A673 (cell line): ENCODE measurements at regions not wholly inside any gene's neighbourhood (a gene's known extent, or its start where the extent isn't known, plus 50 kb on each side); places are given as distances from the start of the nearest gene placed in this dataset.
A peak's percentile ranks its signal among the peaks of the same experiment; 100 is the strongest.

Experiments
- BruUV-seq: library from RNA; stranded (reverse); fragments of 400-500 nt; replicated peaks from 2 replicates; lab custom pipeline; 2021; lab: Mats Ljungman, UMichigan
- CTCF ChIA-PET: fragments of 300-600 bp; sonication (Branson Sonifier 250); formaldehyde crosslinking; loops from one replicate; lab custom pipeline; 2022; ENCODE audit warnings: antibody characterized with exemption; lab: Charles Lee
- POLR2A ChIA-PET: fragments of 300-600 bp; sonication (Branson Sonifier 250); formaldehyde crosslinking; loops from one replicate; lab custom pipeline; 2022; ENCODE audit warnings: antibody characterized with exemption; ENCODE audit not compliant: low non-redundant PET; lab: Charles Lee
- DNase-seq: peaks from one replicate; pipeline ENCODE4 v3.0.0-alpha.2; 2015; ENCODE audit warnings: low spot score
- H3K27ac ChIP-seq: fragments of 200-600 bp; sonication (generic); 2 replicates; pipeline ENCODE4 v1.5.1; 2016; ENCODE audit warnings: mixed run types, low read depth, mild to moderate bottlenecking, mixed read lengths, antibody characterized with exemption, low read length; ENCODE audit not compliant: poor library complexity, severe bottlenecking
- H3K27me3 ChIP-seq: fragments of 200-600 bp; sonication (generic); replicated peaks from 2 replicates; pipeline ENCODE4 v1.6.1; 2017; ENCODE audit warnings: mixed run types, low read depth, mild to moderate bottlenecking, mixed read lengths, antibody characterized with exemption, low read length; ENCODE audit not compliant: insufficient read depth, poor library complexity
- H3K36me3 ChIP-seq: fragments of 200-600 bp; sonication (generic); 2 replicates; pipeline ENCODE4 v1.6.1; 2016; ENCODE audit warnings: mixed run types, mild to moderate bottlenecking, mixed read lengths, antibody characterized with exemption, low read length; ENCODE audit not compliant: insufficient read depth, poor library complexity, severe bottlenecking
- H3K4me1 ChIP-seq: fragments of 200-600 bp; sonication (generic); 2 replicates; pipeline ENCODE4 v1.6.1; 2017; ENCODE audit warnings: mixed run types, mild to moderate bottlenecking, mixed read lengths, antibody characterized with exemption, low read length; ENCODE audit not compliant: insufficient read depth, poor library complexity, severe bottlenecking
- H3K4me3 ChIP-seq: fragments of 200-600 bp; sonication (generic); 2 replicates; pipeline ENCODE4 v1.5.1; 2016; ENCODE audit warnings: low read depth, mixed run types, mild to moderate bottlenecking, mixed read lengths, low read length; ENCODE audit not compliant: poor library complexity, severe bottlenecking
- H3K9me3 ChIP-seq: fragments of 200-600 bp; sonication (generic); 2 replicates; pipeline ENCODE4 v1.6.1; 2016; ENCODE audit warnings: mixed run types, low read depth, mild to moderate bottlenecking, mixed read lengths, antibody characterized with exemption, low read length; ENCODE audit not compliant: poor library complexity, severe bottlenecking
- CTCF ChIP-seq: fragments of 300-800, 200-600 bp; sonication (generic); conservative IDR thresholded peaks from 2 replicates; pipeline ENCODE4 v1.5.1; 2017; ENCODE audit warnings: low read depth, mild to moderate bottlenecking, antibody characterized with exemption, low read length, moderate library complexity, mixed read lengths
- EZH2 ChIP-seq: fragments of 200-600 bp; sonication (generic); IDR thresholded peaks from 2 replicates; pipeline ENCODE4 v1.6.1; 2017; ENCODE audit warnings: borderline replicate concordance, low read depth, mild to moderate bottlenecking, mixed read lengths, antibody characterized with exemption, low read length; ENCODE audit not compliant: poor library complexity, severe bottlenecking
- intact Hi-C: fragments of 100-400 bp; cut with micrococcal nuclease; formaldehyde crosslinking; loops from one replicate; pipeline ENCODE4 v1.10.0; 2022; ENCODE audit not compliant: unreplicated experiment

DNA sequence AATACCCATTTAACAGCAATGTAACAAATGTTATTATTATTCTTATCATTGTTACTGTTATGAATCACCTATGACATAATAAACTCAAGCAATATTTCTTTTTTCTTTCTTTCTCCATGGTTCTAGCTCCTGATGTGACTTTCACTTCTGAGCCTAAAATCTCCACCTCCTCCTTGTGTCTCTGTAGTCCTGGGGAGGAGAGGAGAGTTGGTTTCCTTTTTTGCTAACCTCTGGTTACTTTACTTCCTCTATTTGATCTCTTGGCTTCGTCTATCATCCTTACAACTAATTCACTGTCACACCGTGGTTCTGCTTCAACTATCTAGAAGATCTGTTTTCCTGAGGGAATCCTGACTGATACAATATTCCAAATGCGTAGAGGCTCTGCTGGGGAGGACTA is 456.6 kb downstream of the VRK1 start:
- Histone ChIP-seq H3K4me3 (no peak overlapping the region), H3K36me3 (no peaks in the 10 kb centered on the region), H3K4me1 (no peaks in the 10 kb centered on the region), H3K27ac (no peak overlapping the region), H3K9me3 (peaks cover 9% of the 10 kb centered on the region), H3K27me3 (no peaks in the 10 kb centered on the region)
- TF ChIP-seq EZH2 (no peak), CTCF (no peak)
- DNase-seq, result no peak
- POLR2A ChIA-PET, result no interaction called here
- intact Hi-C loops, result no loop called here
- CTCF ChIA-PET, result no interaction called here
- no TSS peak for BruUV-seq

DNA sequence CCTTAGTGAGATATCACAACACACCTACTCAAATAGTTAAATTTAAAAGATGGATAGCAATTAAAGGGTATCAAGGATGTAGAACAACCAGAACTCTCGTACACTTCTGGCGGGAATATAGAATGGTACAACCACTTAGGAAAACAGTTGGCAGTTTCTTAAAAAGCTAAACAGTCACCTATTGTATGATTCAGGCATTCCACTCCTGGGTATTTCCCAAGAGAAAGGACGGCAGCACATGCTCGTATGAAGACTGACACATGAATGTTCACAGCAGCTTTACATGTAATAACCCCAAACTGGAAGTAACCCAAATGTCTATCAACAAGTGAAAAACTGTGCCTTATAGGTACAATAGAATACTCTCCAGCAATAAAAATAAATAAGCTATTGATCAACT is 465.2 kb downstream of the VRK1 start:
- H3K9me3 ChIP-seq, result peaks cover 5% of the 10 kb centered on the region
- BruUV-seq, result no TSS peak
- no peak overlapping the region for H3K4me3 ChIP-seq
- H3K27ac ChIP-seq, result no peak overlapping the region
- no peaks in the 10 kb centered on the region for H3K27me3 ChIP-seq
- DNase-seq, result no peak
- ChIA-PET POLR2A (no interaction called here), CTCF (no interaction called here)
- TF ChIP-seq EZH2, result no peak
- TF ChIP-seq CTCF, result no peak
- peaks cover 17% of the 10 kb centered on the region for H3K4me1 ChIP-seq
- intact Hi-C loops, result no loop called here
- no peaks in the 10 kb centered on the region for H3K36me3 ChIP-seq

DNA sequence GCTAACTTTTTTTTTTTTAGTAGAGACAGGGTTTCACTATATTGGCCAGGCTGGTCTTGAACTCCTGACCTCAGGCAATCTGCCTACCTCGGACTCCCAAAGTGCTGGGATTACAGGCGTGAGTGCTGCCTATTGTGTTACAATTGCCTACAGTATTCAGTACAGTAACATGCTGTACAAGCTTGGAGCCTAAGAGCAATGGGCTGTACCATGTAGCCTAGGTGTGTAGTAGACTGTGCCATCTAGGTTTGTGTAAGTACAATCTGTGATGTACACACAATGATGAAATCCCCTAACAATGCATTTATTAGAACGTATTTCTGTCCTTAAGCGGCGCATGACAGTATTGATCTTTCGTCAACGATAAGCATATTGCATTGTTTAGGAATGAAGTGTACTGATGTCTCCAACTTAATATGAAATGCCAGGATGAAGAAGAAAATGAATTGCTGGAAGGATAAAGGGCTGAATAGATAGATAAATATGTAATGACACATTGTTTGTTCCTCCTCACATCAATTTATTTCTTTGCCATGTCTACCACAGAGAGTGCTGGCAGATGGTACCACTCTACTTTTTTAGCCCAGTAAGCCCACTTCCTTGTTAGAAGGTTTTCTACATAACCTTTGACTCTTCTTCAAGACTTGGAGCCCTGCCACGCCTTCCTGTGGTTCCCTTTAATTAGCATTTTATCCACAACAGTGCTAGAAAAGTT is 467.5 kb downstream of the VRK1 start:
- H3K36me3 ChIP-seq, result no peaks in the 10 kb centered on the region
- CTCF ChIA-PET, result no interaction called here
- peaks cover 26% of the 10 kb centered on the region for H3K4me1 ChIP-seq
- peak overlapping the region; percentile 6 for H3K27ac ChIP-seq
- TF ChIP-seq EZH2 (no peak), CTCF (no peak)
- peaks cover 5% of the 10 kb centered on the region for H3K9me3 ChIP-seq
- POLR2A ChIA-PET, result no interaction called here
- no peaks in the 10 kb centered on the region for H3K27me3 ChIP-seq
- BruUV-seq, result no TSS peak
- no peak overlapping the region for H3K4me3 ChIP-seq
- intact Hi-C loops, result no loop called here
- no peak for DNase-seq
